ENCODE measurements at regions not wholly inside any gene's neighbourhood (a gene's known extent, or its start where the extent isn't known, plus 50 kb on each side); places are given as distances from the start of the nearest gene placed in this dataset.

DNA sequence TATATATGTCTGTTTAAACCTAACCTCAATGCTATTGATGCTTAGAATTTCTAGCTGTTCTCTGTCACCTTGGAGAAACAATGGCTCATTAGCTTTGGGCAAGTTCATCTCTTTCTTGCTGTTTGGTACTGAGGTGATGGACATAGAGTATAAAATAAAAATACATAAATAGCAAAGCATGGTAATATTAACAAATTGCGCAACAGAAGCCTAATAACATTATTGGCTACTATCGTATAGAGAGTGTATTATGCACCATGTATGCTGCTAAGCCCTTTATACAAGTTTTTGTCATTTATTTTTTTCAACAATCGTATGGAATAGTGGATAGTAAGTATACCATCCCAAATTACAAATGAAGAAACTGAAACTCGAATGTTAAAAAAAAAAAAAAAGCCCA is 100.1 kb downstream of the ICOS start:
- DNase-seq (ENCODE audit: low read depth, low spot score), result no peak
- H3K9me2 ChIP-seq (ENCODE audit: insufficient read depth), result no peaks in the 10 kb centered on the region
- no peaks in the 10 kb centered on the region for H3K9me3 ChIP-seq (ENCODE audit: control insufficient read depth in 1 of 2, insufficient read depth in 1 of 2, low read depth in 1 of 2, low read length in 2 of 2)
- no TSS peak for BruUV-seq (replicated peaks)
- intact Hi-C loops (cut with micrococcal nuclease), result no loop called here
- H3K4me3 ChIP-seq (replicated peaks in 1 of 2; ENCODE audit: low read depth in 1 of 2, low read length in 2 of 2), result no peak overlapping the region
- H3K9ac ChIP-seq (ENCODE audit: low read length), result no peak overlapping the region
- TF ChIP-seq, protein P1, sequence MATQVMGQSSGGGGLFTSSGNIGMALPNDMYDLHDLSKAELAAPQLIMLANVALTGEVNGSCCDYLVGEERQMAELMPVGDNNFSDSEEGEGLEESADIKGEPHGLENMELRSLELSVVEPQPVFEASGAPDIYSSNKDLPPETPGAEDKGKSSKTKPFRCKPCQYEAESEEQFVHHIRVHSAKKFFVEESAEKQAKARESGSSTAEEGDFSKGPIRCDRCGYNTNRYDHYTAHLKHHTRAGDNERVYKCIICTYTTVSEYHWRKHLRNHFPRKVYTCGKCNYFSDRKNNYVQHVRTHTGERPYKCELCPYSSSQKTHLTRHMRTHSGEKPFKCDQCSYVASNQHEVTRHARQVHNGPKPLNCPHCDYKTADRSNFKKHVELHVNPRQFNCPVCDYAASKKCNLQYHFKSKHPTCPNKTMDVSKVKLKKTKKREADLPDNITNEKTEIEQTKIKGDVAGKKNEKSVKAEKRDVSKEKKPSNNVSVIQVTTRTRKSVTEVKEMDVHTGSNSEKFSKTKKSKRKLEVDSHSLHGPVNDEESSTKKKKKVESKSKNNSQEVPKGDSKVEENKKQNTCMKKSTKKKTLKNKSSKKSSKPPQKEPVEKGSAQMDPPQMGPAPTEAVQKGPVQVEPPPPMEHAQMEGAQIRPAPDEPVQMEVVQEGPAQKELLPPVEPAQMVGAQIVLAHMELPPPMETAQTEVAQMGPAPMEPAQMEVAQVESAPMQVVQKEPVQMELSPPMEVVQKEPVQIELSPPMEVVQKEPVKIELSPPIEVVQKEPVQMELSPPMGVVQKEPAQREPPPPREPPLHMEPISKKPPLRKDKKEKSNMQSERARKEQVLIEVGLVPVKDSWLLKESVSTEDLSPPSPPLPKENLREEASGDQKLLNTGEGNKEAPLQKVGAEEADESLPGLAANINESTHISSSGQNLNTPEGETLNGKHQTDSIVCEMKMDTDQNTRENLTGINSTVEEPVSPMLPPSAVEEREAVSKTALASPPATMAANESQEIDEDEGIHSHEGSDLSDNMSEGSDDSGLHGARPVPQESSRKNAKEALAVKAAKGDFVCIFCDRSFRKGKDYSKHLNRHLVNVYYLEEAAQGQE (IDR thresholded peaks at IDR 0.05; ENCODE audit: low read depth), result no peak
- TF ChIP-seq, protein P2, sequence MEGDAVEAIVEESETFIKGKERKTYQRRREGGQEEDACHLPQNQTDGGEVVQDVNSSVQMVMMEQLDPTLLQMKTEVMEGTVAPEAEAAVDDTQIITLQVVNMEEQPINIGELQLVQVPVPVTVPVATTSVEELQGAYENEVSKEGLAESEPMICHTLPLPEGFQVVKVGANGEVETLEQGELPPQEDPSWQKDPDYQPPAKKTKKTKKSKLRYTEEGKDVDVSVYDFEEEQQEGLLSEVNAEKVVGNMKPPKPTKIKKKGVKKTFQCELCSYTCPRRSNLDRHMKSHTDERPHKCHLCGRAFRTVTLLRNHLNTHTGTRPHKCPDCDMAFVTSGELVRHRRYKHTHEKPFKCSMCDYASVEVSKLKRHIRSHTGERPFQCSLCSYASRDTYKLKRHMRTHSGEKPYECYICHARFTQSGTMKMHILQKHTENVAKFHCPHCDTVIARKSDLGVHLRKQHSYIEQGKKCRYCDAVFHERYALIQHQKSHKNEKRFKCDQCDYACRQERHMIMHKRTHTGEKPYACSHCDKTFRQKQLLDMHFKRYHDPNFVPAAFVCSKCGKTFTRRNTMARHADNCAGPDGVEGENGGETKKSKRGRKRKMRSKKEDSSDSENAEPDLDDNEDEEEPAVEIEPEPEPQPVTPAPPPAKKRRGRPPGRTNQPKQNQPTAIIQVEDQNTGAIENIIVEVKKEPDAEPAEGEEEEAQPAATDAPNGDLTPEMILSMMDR (IDR thresholded peaks at IDR 0.05 in 2 of 3, conservative IDR thresholded peaks at IDR 0.05 in 1 of 3; ENCODE audit: borderline replicate concordance in 1 of 3, insufficient read depth in 1 of 3, low read depth in 2 of 3, low read length in 2 of 3), result no peak
- TF ChIP-seq ELF1 (IDR thresholded peaks at IDR 0.05; ENCODE audit: borderline replicate concordance, low read depth) (no peak), SIN3A (IDR thresholded peaks at IDR 0.05; ENCODE audit: low read depth) (no peak), SP1 (IDR thresholded peaks at IDR 0.05; ENCODE audit: low read depth) (no peak)
- TF ChIP-seq, protein P3, sequence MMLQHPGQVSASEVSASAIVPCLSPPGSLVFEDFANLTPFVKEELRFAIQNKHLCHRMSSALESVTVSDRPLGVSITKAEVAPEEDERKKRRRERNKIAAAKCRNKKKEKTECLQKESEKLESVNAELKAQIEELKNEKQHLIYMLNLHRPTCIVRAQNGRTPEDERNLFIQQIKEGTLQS (IDR thresholded peaks at IDR 0.05), result no peak
- no peak for ATAC-seq
- ChIA-PET POLR2A (no interaction called here), CTCF (no interaction called here), RAD21 (ENCODE audit: low non-redundant PET in 1 of 2, low total read pairs in 2 of 2, uncharacterized antibody in 2 of 2, unreplicated experiment in 2 of 2) (no interaction called here)
- H3K27me3 ChIP-seq (ENCODE audit: insufficient read depth, low read length), result no peaks in the 10 kb centered on the region; the same call in none of the 2 replicates
- H3K79me2 ChIP-seq (ENCODE audit: insufficient read depth, low read length), result no peaks in the 10 kb centered on the region
- H3K36me3 ChIP-seq (ENCODE audit: control insufficient read depth in 1 of 2, insufficient read depth in 2 of 2, low read length in 2 of 2), result no peaks in the 10 kb centered on the region
- no peak overlapping the region for H2AFZ ChIP-seq (ENCODE audit: low read depth, low read length, poor library complexity, severe bottlenecking)
- no peak overlapping the region for H3K27ac ChIP-seq (ENCODE audit: low read depth, low read length)
- no peaks in the 10 kb centered on the region for H3K4me1 ChIP-seq (ENCODE audit: control insufficient read depth in 1 of 2, insufficient read depth in 2 of 2, low read length in 2 of 2)
- H4K20me1 ChIP-seq (ENCODE audit: insufficient read depth), result no peaks in the 10 kb centered on the region
- H3K4me2 ChIP-seq (ENCODE audit: low read length), result no peak overlapping the region
